SK-N-SH (cell line): ENCODE measurements at regions not wholly inside any gene's neighbourhood (a gene's known extent, or its start where the extent isn't known, plus 50 kb on each side); places are given as distances from the start of the nearest gene placed in this dataset.

ENCODE experiments used
- CTCF ChIA-PET: fragments of 300-600, 350-600 bp; formaldehyde crosslinking; extraction: SDS; loops from one replicate; lab custom pipeline; 2021; lab: Yijun Ruan, JAX
- POLR2A ChIA-PET: fragments of 350-600 bp; sonication (Branson Sonifier 250); formaldehyde crosslinking; extraction: SDS; loops from one replicate; lab custom pipeline; 2020; ENCODE audit warnings: antibody characterized with exemption, inconsistent platforms; lab: Yijun Ruan, JAX
- DNase-seq: peaks from one replicate; pipeline ENCODE4 v3.0.0; 2012
- H2AFZ ChIP-seq: fragments of 200-600 bp; sonication (generic); 2 replicates; pipeline ENCODE4 v1.8.1; 2016; ENCODE audit warnings: antibody characterized with exemption, mild to moderate bottlenecking, low read depth
- H3F3A ChIP-seq: fragments of 200-600 bp; sonication (generic); replicated peaks from 2 replicates; pipeline ENCODE3; 2016; ENCODE audit warnings: antibody characterized with exemption, mild to moderate bottlenecking; ENCODE audit not compliant: insufficient read depth
- H3K27ac ChIP-seq, 2 experiments: fragments of 200-500 bp in 1 of 2; fragments of 200-600 bp in 1 of 2; sonication (Bioruptor generic) in 1 of 2; sonication (generic), shearing (Covaris generic) in 1 of 2; 2 replicates each; pipeline versions ENCODE4 v1.5.1 to v1.6.1; 2014 to 2016; ENCODE audit warnings: low read depth in 2 of 2, inconsistent platforms in 1 of 2, low read length in 1 of 2, mild to moderate bottlenecking in 1 of 2, mixed read lengths in 1 of 2
- H3K27me3 ChIP-seq: fragments of 200-600 bp; sonication (generic), shearing (Covaris generic); 2 replicates; pipeline ENCODE4 v1.6.1; 2016; ENCODE audit warnings: mixed run types; ENCODE audit not compliant: insufficient read depth
- H3K36me3 ChIP-seq, 2 experiments: fragments of 200-500 bp in 1 of 2; fragments of 200-600 bp in 1 of 2; sonication (Bioruptor generic) in 1 of 2; sonication (generic) in 1 of 2; replicated peaks in 1 of 2; 2 replicates each; pipeline versions ENCODE3 to v1.5.1; 2014 to 2016; ENCODE audit warnings: low read length in 1 of 2, mild to moderate bottlenecking in 1 of 2; ENCODE audit not compliant: insufficient read depth in 2 of 2, control insufficient read depth in 1 of 2
- H3K4me1 ChIP-seq, 2 experiments: fragments of 200-500 bp in 1 of 2; fragments of 200-600 bp in 1 of 2; sonication (Bioruptor generic) in 1 of 2; sonication (generic), shearing (Covaris generic) in 1 of 2; 2 replicates each; pipeline versions ENCODE4 v1.5.1 to v1.6.1; 2014 to 2016; ENCODE audit warnings: low read depth in 1 of 2, low read length in 1 of 2, mixed run types in 1 of 2; ENCODE audit not compliant: insufficient read depth in 2 of 2, control insufficient read depth in 1 of 2
- H3K4me2 ChIP-seq: fragments of 200-600 bp; sonication (generic), shearing (Covaris generic); 2 replicates; pipeline ENCODE4 v1.6.1; 2017; ENCODE audit warnings: mixed run types
- H3K4me3 ChIP-seq, 2 experiments: fragments of 200-500 bp in 1 of 2; fragments of 200-600 bp in 1 of 2; sonication (Bioruptor generic) in 1 of 2; sonication (generic), shearing (Covaris generic) in 1 of 2; 2 replicates each; pipeline versions ENCODE4 v1.5.1 to v1.8.1; 2014 to 2016; ENCODE audit warnings: low read depth in 2 of 2, inconsistent platforms in 1 of 2, low read length in 1 of 2, mild to moderate bottlenecking in 1 of 2, mixed read lengths in 1 of 2, moderate library complexity in 1 of 2
- H3K79me2 ChIP-seq: fragments of 200-600 bp; sonication (generic); 2 replicates; pipeline ENCODE4 v1.8.1; 2017; ENCODE audit warnings: mild to moderate bottlenecking; ENCODE audit not compliant: insufficient read depth
- H3K9ac ChIP-seq: fragments of 200-600 bp; sonication (generic); 2 replicates; pipeline ENCODE4 v1.6.1; 2017; ENCODE audit warnings: mixed run types
- H3K9me2 ChIP-seq: fragments of 200-600 bp; sonication (generic); 2 replicates; pipeline ENCODE4 v1.6.1; 2017; ENCODE audit warnings: mixed run types
- H3K9me3 ChIP-seq: fragments of 200-600 bp; sonication (generic); 2 replicates; pipeline ENCODE4 v1.6.1; 2017; ENCODE audit warnings: mixed run types, mild to moderate bottlenecking, moderate library complexity
- H4K20me1 ChIP-seq: fragments of 200-600 bp; sonication (generic); 2 replicates; pipeline ENCODE4 v1.6.1; 2017; ENCODE audit warnings: mild to moderate bottlenecking, mixed run types; ENCODE audit not compliant: insufficient read depth
- CHD2 ChIP-seq: fragments of 150-350 bp; IDR thresholded peaks from 2 replicates; pipeline ENCODE4 v1.6.1; 2018; ENCODE audit warnings: low read length; ENCODE audit not compliant: partially characterized antibody
- EP300 ChIP-seq, 2 experiments: IDR thresholded peaks; 2 replicates each; pipeline versions ENCODE4 v1.4.0 to v1.6.1; 2012; ENCODE audit warnings: borderline replicate concordance in 1 of 2, low read depth in 1 of 2, low read length in 1 of 2
- EZH2phosphoT487 ChIP-seq: fragments of 200-600 bp; sonication (generic); IDR thresholded peaks from 2 replicates; pipeline ENCODE4 v1.6.1; 2017; ENCODE audit warnings: low read depth, mixed run types, mild to moderate bottlenecking, antibody characterized with exemption, moderate library complexity, borderline replicate concordance
- FOXJ3 ChIP-seq: sonication (generic); formaldehyde crosslinking; IDR thresholded peaks from 2 replicates; pipeline ENCODE4 v1.5.1; 2020; ENCODE audit warnings: mild to moderate bottlenecking, missing genetic modification reagents
- GATA2 ChIP-seq: sonication (generic); formaldehyde crosslinking; IDR thresholded peaks from 2 replicates; pipeline ENCODE4 v1.5.0; 2020; ENCODE audit warnings: mild to moderate bottlenecking, missing genetic modification reagents
- MXI1 ChIP-seq: IDR thresholded peaks from 2 replicates; pipeline ENCODE4 v1.6.1; 2012; ENCODE audit warnings: mild to moderate bottlenecking, low read depth, low read length, improper control_type of control experiment
- RAD21 ChIP-seq: IDR thresholded peaks from 2 replicates; pipeline ENCODE4 v1.6.1; 2012; ENCODE audit warnings: mild to moderate bottlenecking, low read length
- RFX5 ChIP-seq: IDR thresholded peaks from 2 replicates; pipeline ENCODE4 v1.6.1; 2012; ENCODE audit warnings: mild to moderate bottlenecking, improper control_type of control experiment, low read length
- RXRA ChIP-seq: IDR thresholded peaks from 2 replicates; pipeline ENCODE4 v1.4.0; 2012; ENCODE audit warnings: low read depth, mild to moderate bottlenecking, borderline replicate concordance
- TEAD4 ChIP-seq: IDR thresholded peaks from 2 replicates; pipeline ENCODE4 v1.4.0; 2012; ENCODE audit warnings: mild to moderate bottlenecking, borderline replicate concordance; ENCODE audit not compliant: insufficient read depth
- YY1 ChIP-seq: IDR thresholded peaks from 2 replicates; pipeline ENCODE4 v1.4.0; 2012; ENCODE audit warnings: low read depth, mild to moderate bottlenecking
- WGBS: methylation state at CpG from one replicate; pipeline ENCODE4 v1.1.6; 2017; ENCODE audit warnings: low lambda C conversion rate; 5-methylcytosine and 5-hydroxymethylcytosine counted together
- TF ChIP-seq, protein P1 (sequence below): fragments of 150-350 bp; IDR thresholded peaks from 2 replicates; pipeline ENCODE4 v1.6.1; 2017; ENCODE audit warnings: antibody characterized with exemption, low read length, low read depth, borderline replicate concordance
- TF ChIP-seq, protein P2 (sequence below): IDR thresholded peaks from 2 replicates; pipeline ENCODE4 v1.4.0; 2012; ENCODE audit warnings: low read depth, borderline replicate concordance
- TF ChIP-seq, protein P3 (sequence below): IDR thresholded peaks from 2 replicates; pipeline ENCODE4 v1.6.1; 2012; ENCODE audit warnings: mild to moderate bottlenecking, low read depth, low read length, moderate library complexity
- TF ChIP-seq, protein P4 (sequence below): fragments of 200-600 bp; sonication (generic); IDR thresholded peaks from 2 replicates; pipeline ENCODE4 v1.6.1; 2017; ENCODE audit warnings: antibody characterized with exemption, mild to moderate bottlenecking, moderate library complexity

DNA sequence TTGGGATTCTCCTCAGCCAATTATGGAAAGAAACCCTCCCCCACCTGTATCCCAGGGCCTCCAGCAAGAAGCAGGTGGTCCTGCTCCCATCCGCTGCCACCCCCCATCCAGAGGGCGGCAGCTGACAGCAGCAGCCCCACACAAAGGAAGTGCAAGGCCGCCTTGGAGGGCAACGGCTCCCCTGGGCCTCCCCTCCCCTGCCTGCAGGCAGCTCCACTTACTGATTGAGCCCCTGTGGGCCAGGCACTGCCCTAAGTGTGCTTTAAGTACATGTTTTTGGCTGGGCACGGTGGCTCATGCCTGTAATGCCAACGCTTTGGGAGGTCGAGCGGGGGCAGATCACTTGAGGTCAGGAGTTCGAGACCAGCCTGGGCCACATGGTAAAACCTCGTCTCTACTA lies 257.6 kb downstream of the PARN start:
- POLR2A ChIA-PET: no interaction called here
- H3K79me2 ChIP-seq: no peaks in the 10 kb centered on the region
- no peaks in the 10 kb centered on the region for H3K4me1 ChIP-seq

More for the DNA sequence above, 257.6 kb downstream of the PARN start:
- Histone ChIP-seq H3K27me3 (no peaks in the 10 kb centered on the region), H3F3A (peaks cover 2% of the 10 kb centered on the region), H3K27ac (no peak overlapping the region), H3K9me2 (no peaks in the 10 kb centered on the region), H3K4me2 (no peak overlapping the region), H3K4me3 (no peak overlapping the region), H3K36me3 (no peaks in the 10 kb centered on the region), H3K9me3 (no peaks in the 10 kb centered on the region), H4K20me1 (no peaks in the 10 kb centered on the region), H2AFZ (no peak overlapping the region), H3K9ac (no peak overlapping the region)
- CTCF ChIA-PET: no interaction called here
- DNase-seq: no peak
- 78% methylated on average over 9 of the region's 10 CpGs for WGBS
- TF ChIP-seq EP300 (IDR thresholded peaks at IDR 0.05; ENCODE audit: borderline replicate concordance in 1 of 2, low read depth in 1 of 2, low read length in 1 of 2) (no peak), TEAD4 (no peak), RAD21 (no peak), CHD2 (no peak), RFX5 (no peak), MXI1 (no peak), FOXJ3 (CRISPR knock-in tag) (no peak), EZH2phosphoT487 (no peak), RXRA (no peak), YY1 (no peak), GATA2 (no peak)
- TF ChIP-seq, protein P1, sequence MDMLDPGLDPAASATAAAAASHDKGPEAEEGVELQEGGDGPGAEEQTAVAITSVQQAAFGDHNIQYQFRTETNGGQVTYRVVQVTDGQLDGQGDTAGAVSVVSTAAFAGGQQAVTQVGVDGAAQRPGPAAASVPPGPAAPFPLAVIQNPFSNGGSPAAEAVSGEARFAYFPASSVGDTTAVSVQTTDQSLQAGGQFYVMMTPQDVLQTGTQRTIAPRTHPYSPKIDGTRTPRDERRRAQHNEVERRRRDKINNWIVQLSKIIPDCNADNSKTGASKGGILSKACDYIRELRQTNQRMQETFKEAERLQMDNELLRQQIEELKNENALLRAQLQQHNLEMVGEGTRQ: no peak
- TF ChIP-seq, protein P2, sequence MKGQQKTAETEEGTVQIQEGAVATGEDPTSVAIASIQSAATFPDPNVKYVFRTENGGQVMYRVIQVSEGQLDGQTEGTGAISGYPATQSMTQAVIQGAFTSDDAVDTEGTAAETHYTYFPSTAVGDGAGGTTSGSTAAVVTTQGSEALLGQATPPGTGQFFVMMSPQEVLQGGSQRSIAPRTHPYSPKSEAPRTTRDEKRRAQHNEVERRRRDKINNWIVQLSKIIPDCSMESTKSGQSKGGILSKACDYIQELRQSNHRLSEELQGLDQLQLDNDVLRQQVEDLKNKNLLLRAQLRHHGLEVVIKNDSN: no peak
- TF ChIP-seq, protein P3, sequence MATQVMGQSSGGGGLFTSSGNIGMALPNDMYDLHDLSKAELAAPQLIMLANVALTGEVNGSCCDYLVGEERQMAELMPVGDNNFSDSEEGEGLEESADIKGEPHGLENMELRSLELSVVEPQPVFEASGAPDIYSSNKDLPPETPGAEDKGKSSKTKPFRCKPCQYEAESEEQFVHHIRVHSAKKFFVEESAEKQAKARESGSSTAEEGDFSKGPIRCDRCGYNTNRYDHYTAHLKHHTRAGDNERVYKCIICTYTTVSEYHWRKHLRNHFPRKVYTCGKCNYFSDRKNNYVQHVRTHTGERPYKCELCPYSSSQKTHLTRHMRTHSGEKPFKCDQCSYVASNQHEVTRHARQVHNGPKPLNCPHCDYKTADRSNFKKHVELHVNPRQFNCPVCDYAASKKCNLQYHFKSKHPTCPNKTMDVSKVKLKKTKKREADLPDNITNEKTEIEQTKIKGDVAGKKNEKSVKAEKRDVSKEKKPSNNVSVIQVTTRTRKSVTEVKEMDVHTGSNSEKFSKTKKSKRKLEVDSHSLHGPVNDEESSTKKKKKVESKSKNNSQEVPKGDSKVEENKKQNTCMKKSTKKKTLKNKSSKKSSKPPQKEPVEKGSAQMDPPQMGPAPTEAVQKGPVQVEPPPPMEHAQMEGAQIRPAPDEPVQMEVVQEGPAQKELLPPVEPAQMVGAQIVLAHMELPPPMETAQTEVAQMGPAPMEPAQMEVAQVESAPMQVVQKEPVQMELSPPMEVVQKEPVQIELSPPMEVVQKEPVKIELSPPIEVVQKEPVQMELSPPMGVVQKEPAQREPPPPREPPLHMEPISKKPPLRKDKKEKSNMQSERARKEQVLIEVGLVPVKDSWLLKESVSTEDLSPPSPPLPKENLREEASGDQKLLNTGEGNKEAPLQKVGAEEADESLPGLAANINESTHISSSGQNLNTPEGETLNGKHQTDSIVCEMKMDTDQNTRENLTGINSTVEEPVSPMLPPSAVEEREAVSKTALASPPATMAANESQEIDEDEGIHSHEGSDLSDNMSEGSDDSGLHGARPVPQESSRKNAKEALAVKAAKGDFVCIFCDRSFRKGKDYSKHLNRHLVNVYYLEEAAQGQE: no peak
- TF ChIP-seq, protein P4, sequence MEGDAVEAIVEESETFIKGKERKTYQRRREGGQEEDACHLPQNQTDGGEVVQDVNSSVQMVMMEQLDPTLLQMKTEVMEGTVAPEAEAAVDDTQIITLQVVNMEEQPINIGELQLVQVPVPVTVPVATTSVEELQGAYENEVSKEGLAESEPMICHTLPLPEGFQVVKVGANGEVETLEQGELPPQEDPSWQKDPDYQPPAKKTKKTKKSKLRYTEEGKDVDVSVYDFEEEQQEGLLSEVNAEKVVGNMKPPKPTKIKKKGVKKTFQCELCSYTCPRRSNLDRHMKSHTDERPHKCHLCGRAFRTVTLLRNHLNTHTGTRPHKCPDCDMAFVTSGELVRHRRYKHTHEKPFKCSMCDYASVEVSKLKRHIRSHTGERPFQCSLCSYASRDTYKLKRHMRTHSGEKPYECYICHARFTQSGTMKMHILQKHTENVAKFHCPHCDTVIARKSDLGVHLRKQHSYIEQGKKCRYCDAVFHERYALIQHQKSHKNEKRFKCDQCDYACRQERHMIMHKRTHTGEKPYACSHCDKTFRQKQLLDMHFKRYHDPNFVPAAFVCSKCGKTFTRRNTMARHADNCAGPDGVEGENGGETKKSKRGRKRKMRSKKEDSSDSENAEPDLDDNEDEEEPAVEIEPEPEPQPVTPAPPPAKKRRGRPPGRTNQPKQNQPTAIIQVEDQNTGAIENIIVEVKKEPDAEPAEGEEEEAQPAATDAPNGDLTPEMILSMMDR: no peak
